Epithelial cell of proximal tubule (primary cell): ENCODE measurements at regions not wholly inside any gene's neighbourhood (a gene's known extent, or its start where the extent isn't known, plus 50 kb on each side); places are given as distances from the start of the nearest gene placed in this dataset.
"Not testable (repeated sequence)": the region's sequence is repeated elsewhere in the genome, so short reads cannot be mapped to it uniquely, and the experiment has no call there.

ENCODE experiments used
- DNase-seq: peaks from one replicate; pipeline ENCODE4 v3.0.0-alpha.2; 2011; ENCODE audit warnings: low read depth
- H3K4me3 ChIP-seq: 2 replicates; pipeline ENCODE4 v1.5.1; 2011; ENCODE audit warnings: low read depth, mild to moderate bottlenecking, low read length
- CTCF ChIP-seq: conservative IDR thresholded peaks from 2 replicates; pipeline ENCODE4 v1.5.1; 2012; ENCODE audit warnings: low read depth, mild to moderate bottlenecking, low read length

GRCh38 chr5:123949043-123949804 lies 437.2 kb downstream of the CSNK1G3 start:
- no peak overlapping the region for H3K4me3 ChIP-seq
- no peak for TF ChIP-seq CTCF

GRCh38 chr5:123947797-123948196 lies 435.8 kb downstream of the CSNK1G3 start:
- DNase-seq = no peak

More at GRCh38 chr5:123949043-123949804, 437.2 kb downstream of the CSNK1G3 start:
- no peak for DNase-seq

GRCh38 chr5:123945548-123945947 lies 433.6 kb downstream of the CSNK1G3 start:
- no peak for TF ChIP-seq CTCF

More at GRCh38 chr5:123947797-123948196, 435.8 kb downstream of the CSNK1G3 start:
- TF ChIP-seq CTCF = no peak
- no peak overlapping the region for H3K4me3 ChIP-seq

GRCh38 chr5:123943151-123943550 lies 431.2 kb downstream of the CSNK1G3 start:
- no peak overlapping the region for H3K4me3 ChIP-seq
- DNase-seq = no peak
- no peak for TF ChIP-seq CTCF

More at GRCh38 chr5:123945548-123945947, 433.6 kb downstream of the CSNK1G3 start:
- H3K4me3 ChIP-seq = no peak overlapping the region
- no peak for DNase-seq

GRCh38 chr5:123940416-123940815 lies 428.4 kb downstream of the CSNK1G3 start:
- DNase-seq = no peak
- no peak for TF ChIP-seq CTCF
- no peak overlapping the region for H3K4me3 ChIP-seq

- no peak for DNase-seq
- no peak overlapping the region for H3K4me3 ChIP-seq
- peak; percentile 67 for TF ChIP-seq CTCF
Measured at GRCh38 chr5:123937230-123937629, 425.3 kb downstream of the CSNK1G3 start.

- DNase-seq = no peak
- TF ChIP-seq CTCF = no peak
- no peak overlapping the region for H3K4me3 ChIP-seq
Measured at GRCh38 chr5:123936548-123936947, 424.6 kb downstream of the CSNK1G3 start.

GRCh38 chr5:123933812-123934211 lies 421.8 kb downstream of the CSNK1G3 start:
- not testable (repeated sequence) for DNase-seq, H3K4me3 ChIP-seq
